Epidermal melanocyte (primary cell): ENCODE measurements at regions not wholly inside any gene's neighbourhood (a gene's known extent, or its start where the extent isn't known, plus 50 kb on each side); places are given as distances from the start of the nearest gene placed in this dataset.
A peak's percentile ranks its signal among the peaks of the same experiment; 100 is the strongest.

Source experiments
- DNase-seq: peaks from one replicate; pipeline ENCODE4 v3.0.0; 2011; ENCODE audit warnings: low spot score; ENCODE audit not compliant: insufficient read length

DNA sequence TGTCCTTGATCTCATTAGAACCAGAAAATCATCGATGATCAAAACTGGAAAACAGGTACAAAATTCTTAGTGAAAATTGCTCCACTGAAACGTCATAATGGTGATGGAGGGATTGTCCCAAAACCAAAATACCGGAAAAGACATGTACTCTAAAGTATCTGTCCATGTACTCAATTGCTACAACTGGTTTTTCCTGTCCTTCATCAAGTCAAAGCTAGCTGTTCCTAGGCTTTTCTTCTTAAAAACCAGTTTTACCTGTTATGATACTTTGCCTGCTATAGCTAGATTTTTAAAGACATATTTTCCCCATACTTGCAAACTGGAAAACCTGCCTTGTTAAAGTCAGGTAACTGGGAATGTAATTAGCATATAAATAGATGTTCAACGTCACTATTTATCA lies 50.5 kb upstream of the LRRC1 start:
- DNase-seq, result no peak

- no peak for DNase-seq
Observed at GRCh38 chr6:53741034-53741823, 53.6 kb upstream of the LRRC1 start.

GRCh38 chr6:53737746-53738145 lies 57.1 kb upstream of the LRRC1 start:
- DNase-seq, result no peak

DNA sequence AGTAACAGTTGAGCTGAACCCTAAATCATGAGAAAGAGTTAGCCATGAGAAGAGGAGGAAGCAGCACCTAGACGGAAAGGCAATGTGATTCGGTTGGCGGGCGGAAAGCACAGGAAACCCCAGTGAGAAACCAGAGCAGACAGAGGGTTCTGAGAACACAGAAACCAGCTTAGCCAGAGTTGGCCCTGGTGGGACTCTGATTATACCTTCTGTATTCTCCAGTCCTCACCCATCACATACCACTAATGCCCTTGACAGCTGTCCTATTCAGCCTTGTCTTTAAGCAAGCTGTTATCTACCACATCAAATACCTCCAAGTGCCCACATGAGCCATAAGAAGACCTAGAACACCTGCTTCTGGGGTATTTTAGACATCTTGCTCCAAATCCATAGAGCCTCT lies 58.9 kb upstream of the LRRC1 start:
- DNase-seq, result no peak

- peak; percentile 30 for DNase-seq
Observed at GRCh38 chr6:53734473-53735299, 60.1 kb upstream of the LRRC1 start.

- no peak for DNase-seq
Observed at GRCh38 chr6:53731866-53732636, 62.8 kb upstream of the LRRC1 start.

- DNase-seq, result no peak
Observed at GRCh38 chr6:53730767-53731166, 64.0 kb upstream of the LRRC1 start.

GRCh38 chr6:53728570-53729194 lies 63.1 kb upstream of the KLHL31 start:
- DNase-seq, result peak; percentile 19

DNA sequence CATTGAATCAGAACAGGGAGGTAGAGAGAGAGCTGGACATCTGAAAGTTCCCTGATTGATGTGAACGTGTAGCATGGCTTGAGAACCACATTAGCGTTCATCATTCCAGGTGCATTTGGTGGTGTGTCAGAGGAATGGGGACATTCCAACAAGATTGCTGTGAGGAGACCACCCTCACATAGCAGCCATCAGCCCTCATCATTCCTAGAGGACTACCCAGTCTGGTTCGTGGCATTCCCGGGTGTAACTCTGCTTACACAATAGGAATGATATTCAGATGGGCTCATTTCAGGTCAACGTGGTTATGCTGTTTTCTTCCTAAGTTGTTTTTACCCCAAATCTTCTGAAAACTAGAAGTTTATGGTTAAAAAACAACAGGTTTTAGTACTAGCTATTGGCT lies 62.2 kb upstream of the KLHL31 start:
- no peak for DNase-seq

- DNase-seq, result peak; percentile 67
Observed at GRCh38 chr6:53725791-53726575, 60.4 kb upstream of the KLHL31 start.

GRCh38 chr6:53724501-53724900 lies 58.9 kb upstream of the KLHL31 start:
- DNase-seq, result no peak

DNA sequence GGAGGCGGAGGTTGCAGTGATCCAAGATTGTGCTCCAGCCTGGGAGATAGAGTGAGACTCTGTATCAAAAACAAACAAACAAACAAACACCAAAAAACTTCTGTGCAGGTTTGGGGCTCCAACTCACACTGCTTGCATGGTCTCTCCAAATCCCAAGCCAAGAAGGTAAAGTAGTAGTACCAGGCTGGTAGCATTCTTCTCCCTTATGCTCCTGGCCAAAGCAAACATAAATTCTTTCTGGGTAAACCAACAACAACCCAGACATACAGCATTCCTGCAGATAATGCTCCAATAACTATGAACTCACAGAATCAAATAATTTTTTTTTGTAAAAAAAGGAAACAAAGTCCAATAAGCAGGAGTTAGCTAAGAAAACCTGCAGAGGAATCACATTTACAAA lies 57.8 kb upstream of the KLHL31 start:
- no peak for DNase-seq

- no peak for DNase-seq
Observed at GRCh38 chr6:53721766-53722165, 56.2 kb upstream of the KLHL31 start.

DNA sequence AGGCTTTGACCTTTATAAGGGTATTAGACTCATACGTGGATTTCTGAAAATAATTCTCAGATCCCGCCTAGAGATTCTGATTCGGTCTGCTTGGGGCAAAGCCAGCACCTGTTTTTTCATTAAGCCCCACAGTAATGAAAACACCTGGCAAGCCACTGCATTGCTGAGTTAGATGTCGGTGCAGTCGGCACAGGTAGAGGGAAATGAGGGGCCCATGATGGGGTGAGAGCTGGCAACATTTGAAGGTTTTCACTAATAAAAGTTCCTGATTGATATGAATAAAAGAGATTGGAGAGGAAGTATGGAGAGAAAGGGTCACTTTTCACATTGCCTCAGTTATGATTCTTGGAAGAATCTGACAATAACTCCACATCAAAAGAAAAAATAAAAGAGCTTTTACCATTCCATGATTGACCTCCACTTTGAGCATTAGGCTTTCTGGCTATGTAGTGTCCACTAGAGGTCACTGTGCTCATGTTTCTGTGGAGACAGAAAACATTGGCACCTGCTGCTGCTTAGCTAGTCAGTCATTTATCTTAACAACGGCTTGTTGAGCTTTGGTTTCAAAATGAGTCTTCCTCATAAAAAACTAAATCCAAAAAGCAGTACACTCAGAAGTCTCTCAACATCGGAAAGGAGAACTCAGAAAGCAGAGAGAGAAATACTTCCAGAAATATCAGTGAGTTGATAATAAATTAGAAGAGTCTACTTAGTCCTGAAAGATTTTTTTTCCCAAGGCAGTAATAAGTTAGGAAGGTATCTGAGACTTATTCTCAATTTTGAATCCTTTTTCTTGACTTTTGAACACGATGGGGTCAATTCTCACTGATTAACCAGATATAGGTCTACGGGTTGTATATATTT lies 53.3 kb upstream of the KLHL31 start:
- peak; percentile 67 for DNase-seq

DNA sequence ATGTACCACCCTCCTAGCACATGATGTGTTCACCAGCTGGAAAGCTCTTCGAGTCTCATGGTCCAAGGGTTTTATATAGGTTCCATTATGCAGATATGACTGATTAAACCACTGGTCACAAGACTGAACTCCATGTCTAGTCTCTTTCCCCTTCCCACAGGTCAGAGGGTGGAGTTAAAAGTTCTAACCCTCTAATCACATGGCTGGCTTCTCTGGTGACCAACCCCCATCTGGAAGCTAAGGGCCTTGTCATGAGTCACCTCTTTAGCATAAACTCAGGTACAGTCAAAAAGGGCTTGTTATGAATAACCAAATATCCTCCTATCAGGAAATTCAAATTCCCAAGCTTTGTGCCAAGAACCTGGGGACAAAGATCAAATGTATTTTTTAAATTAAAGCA lies 52.0 kb upstream of the KLHL31 start:
- DNase-seq, result no peak

DNA sequence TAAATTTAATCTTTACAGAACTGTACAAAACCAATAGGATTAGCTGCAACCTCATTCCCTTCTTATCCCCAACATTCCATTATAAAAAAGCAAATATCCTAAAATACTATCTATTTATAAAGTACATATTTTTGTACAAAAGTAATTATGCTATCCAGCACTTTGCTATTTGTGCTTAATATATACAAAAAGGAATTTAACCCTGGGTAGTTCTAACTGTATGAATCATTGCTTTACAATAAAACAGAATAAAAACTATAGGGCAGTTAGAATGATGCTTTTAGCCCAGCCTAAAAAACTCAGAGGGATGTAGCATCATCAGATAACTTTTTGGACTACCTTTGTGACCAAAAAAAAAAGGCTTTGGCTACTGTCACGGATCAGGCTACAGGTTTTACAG lies 49.9 kb upstream of the KLHL31 start:
- DNase-seq, result no peak
